Muscle layer of duodenum (tissue), 2 donors: ENCODE measurements at regions not wholly inside any gene's neighbourhood (a gene's known extent, or its start where the extent isn't known, plus 50 kb on each side); places are given as distances from the start of the nearest gene placed in this dataset.

ENCODE experiments used
- H3K27ac ChIP-seq: one replicate; pipeline ENCODE4 v1.7.0; 2013; ENCODE audit warnings: mild to moderate bottlenecking, low read length
- H3K27me3 ChIP-seq: one replicate; pipeline ENCODE4 v1.7.0; 2013; ENCODE audit warnings: low read depth, mild to moderate bottlenecking, control low read depth, low read length
- H3K36me3 ChIP-seq, 2 donors: one replicate each; pipeline ENCODE4 v1.7.0; 2013; ENCODE audit warnings: low read length in 2 of 2, control low read depth in 1 of 2, mild to moderate bottlenecking in 1 of 2; ENCODE audit not compliant: insufficient read depth in 2 of 2, control insufficient read depth in 1 of 2
- H3K4me1 ChIP-seq, 2 donors: one replicate each; pipeline ENCODE4 v1.7.0; 2013; ENCODE audit warnings: low read length in 2 of 2, mild to moderate bottlenecking in 2 of 2, control low read depth in 1 of 2, moderate library complexity in 1 of 2; ENCODE audit not compliant: insufficient read depth in 2 of 2, control insufficient read depth in 1 of 2
- H3K4me3 ChIP-seq, 2 donors: one replicate each; pipeline ENCODE4 v1.7.0; 2013; ENCODE audit warnings: low read length in 2 of 2, low read depth in 1 of 2, mild to moderate bottlenecking in 1 of 2
- H3K9me3 ChIP-seq, 2 donors: one replicate each; pipeline ENCODE4 v1.7.0; 2013; ENCODE audit warnings: low read length in 2 of 2, control low read depth in 1 of 2, mild to moderate bottlenecking in 1 of 2; ENCODE audit not compliant: control insufficient read depth in 1 of 2
- donor health status: healthy.

DNA sequence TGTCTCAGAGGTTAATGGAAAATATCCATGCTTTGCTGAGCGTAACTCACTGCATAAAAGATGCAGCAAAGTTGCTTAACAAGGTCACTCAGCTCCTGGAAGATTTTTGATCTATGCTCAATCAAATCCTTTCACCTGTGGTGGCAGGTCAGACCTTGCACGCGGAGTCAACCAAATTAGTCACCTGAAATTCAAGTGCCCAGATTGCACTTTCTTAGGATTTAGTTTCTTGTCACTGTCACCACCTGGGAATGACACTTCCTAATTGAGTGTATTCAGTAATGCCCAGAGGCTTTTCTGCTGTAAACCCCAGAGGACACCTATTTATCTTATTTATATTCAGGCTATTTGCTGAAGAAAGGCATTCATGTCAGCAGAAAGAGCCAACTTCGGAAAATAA lies 215.8 kb upstream of the SMIM31 start:
- Histone ChIP-seq H3K27ac (no peak overlapping the region), H3K9me3 (peaks cover 0 to 9% of the 10 kb centered on the region in 2 donors), H3K36me3 (no peaks in the 10 kb centered on the region), H3K4me1 (no peaks in the 10 kb centered on the region), H3K27me3 (no peaks in the 10 kb centered on the region), H3K4me3 (no peak overlapping the region)

GRCh38 chr4:164540987-164541386 lies 212.9 kb upstream of the SMIM31 start:
- H3K4me1 ChIP-seq, result no peaks in the 10 kb centered on the region
- H3K9me3 ChIP-seq, result peaks cover 0 to 9% of the 10 kb centered on the region in 2 donors

GRCh38 chr4:164542431-164542830 lies 211.5 kb upstream of the SMIM31 start:
- no peaks in the 10 kb centered on the region for H3K4me1 ChIP-seq
- H3K27ac ChIP-seq, result no peak overlapping the region
- peaks cover 0 to 9% of the 10 kb centered on the region in 2 donors for H3K9me3 ChIP-seq
- H3K4me3 ChIP-seq, result no peak overlapping the region
- H3K36me3 ChIP-seq, result no peaks in the 10 kb centered on the region
- no peaks in the 10 kb centered on the region for H3K27me3 ChIP-seq

More at GRCh38 chr4:164540987-164541386, 212.9 kb upstream of the SMIM31 start:
- Histone ChIP-seq H3K36me3 (no peaks in the 10 kb centered on the region), H3K27me3 (no peaks in the 10 kb centered on the region), H3K27ac (no peak overlapping the region), H3K4me3 (no peak overlapping the region)

DNA sequence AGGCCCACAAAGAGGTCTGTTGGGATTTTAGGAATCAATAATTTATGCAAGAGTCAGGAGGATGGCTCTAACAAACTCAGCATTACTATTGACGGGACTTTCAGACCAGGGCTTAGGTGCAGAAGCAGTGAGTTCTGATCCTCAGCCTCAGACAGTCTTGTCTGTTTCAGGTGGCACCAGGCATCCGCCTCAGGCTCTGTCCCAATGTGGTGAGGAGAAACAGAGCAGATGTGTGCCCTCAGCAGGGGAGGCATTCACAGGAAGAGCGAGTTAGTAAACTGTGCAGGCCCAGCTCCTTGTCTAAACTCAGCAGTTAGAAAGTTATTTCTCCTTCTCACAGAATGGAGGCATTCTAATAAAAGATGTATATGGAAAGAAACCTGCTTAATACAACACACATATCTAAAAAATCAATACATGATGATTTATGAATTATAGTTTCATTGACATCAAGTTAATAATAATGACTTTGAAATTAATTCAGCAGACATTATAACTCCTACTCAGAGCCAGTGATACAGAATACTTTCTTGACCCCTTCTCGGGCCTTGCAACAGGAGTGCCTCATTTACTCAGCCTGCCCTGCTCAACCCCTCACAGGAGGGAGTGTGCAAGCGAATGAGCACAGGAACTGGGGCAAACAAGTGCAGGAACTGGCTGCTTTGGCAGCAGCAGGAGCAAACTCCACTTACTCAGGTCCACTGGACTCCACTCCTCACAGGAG lies 202.8 kb upstream of the SMIM31 start:
- Histone ChIP-seq H3K36me3 (no peaks in the 10 kb centered on the region), H3K9me3 (peaks cover 0 to 8% of the 10 kb centered on the region in 2 donors), H3K27ac (no peak overlapping the region), H3K27me3 (no peaks in the 10 kb centered on the region), H3K4me3 (no peak overlapping the region), H3K4me1 (no peaks in the 10 kb centered on the region)

GRCh38 chr4:164551713-164552040 lies 202.3 kb upstream of the SMIM31 start:
- Histone ChIP-seq H3K9me3 (peaks cover 0 to 8% of the 10 kb centered on the region in 2 donors), H3K27ac (no peak overlapping the region), H3K4me1 (no peaks in the 10 kb centered on the region), H3K36me3 (no peaks in the 10 kb centered on the region), H3K27me3 (no peaks in the 10 kb centered on the region), H3K4me3 (no peak overlapping the region)

GRCh38 chr4:164571593-164572390 lies 182.1 kb upstream of the SMIM31 start:
- no peak overlapping the region for H3K4me3 ChIP-seq
- H3K36me3 ChIP-seq, result no peaks in the 10 kb centered on the region

GRCh38 chr4:164572877-164573279 lies 181.1 kb upstream of the SMIM31 start:
- H3K27ac ChIP-seq, result no peak overlapping the region
- no peaks in the 10 kb centered on the region for H3K4me1 ChIP-seq
- H3K27me3 ChIP-seq, result no peaks in the 10 kb centered on the region
- peaks cover 0 to 2% of the 10 kb centered on the region in 2 donors for H3K9me3 ChIP-seq
- H3K4me3 ChIP-seq, result no peak overlapping the region
- no peaks in the 10 kb centered on the region for H3K36me3 ChIP-seq

More at GRCh38 chr4:164571593-164572390, 182.1 kb upstream of the SMIM31 start:
- no peaks in the 10 kb centered on the region for H3K27me3 ChIP-seq
- H3K27ac ChIP-seq, result no peak overlapping the region
- H3K9me3 ChIP-seq, result peaks cover 0 to 2% of the 10 kb centered on the region in 2 donors
- no peaks in the 10 kb centered on the region for H3K4me1 ChIP-seq

DNA sequence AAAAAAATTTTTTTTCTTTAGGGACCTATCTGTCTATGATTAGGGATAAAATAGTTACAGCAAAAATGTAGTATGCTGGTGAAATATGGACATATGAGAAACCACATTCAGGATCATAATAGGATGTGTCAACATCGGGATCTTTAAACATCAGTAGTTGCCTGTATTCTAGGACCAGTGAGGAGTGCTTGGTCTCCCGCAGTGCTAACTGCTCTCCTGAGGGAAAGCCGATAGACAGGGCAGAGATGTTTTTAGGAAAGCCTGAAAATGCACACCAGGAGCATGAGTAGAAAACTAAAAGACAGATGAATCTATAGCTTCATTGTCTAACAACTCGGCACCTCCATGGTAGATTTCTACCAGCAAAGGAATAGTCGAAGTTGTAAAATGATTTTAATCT lies 178.1 kb upstream of the SMIM31 start:
- Histone ChIP-seq H3K36me3 (no peaks in the 10 kb centered on the region), H3K4me3 (no peak overlapping the region), H3K4me1 (no peaks in the 10 kb centered on the region), H3K27me3 (no peaks in the 10 kb centered on the region), H3K27ac (no peak overlapping the region), H3K9me3 (peaks cover 0 to 2% of the 10 kb centered on the region in 2 donors)

GRCh38 chr4:164579270-164579942 lies 174.5 kb upstream of the SMIM31 start:
- Histone ChIP-seq H3K36me3 (no peaks in the 10 kb centered on the region), H3K9me3 (peaks cover 0 to 4% of the 10 kb centered on the region in 2 donors), H3K27ac (no peak overlapping the region), H3K4me1 (no peaks in the 10 kb centered on the region), H3K4me3 (no peak overlapping the region), H3K27me3 (no peaks in the 10 kb centered on the region)

DNA sequence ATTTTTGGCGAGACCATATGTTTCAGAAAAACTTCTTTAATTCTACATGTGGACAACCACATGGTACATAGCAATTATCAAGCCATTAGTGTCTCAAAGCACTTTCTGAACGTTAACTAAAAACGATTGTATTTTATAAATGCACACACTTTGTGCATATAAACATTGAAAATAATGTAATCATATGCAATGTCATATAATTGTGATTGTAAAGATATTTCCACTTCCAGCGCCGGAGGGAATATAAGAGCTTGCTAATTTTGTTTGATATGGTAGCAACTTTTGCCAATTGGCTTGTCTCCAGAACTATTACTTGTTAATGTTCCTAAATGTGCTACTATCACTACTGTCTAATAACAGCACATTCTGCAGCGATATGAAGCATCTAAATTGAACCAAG lies 162.3 kb upstream of the SMIM31 start:
- Histone ChIP-seq H3K36me3 (no peaks in the 10 kb centered on the region), H3K9me3 (no peaks in the 10 kb centered on the region), H3K4me1 (no peaks in the 10 kb centered on the region), H3K27me3 (no peaks in the 10 kb centered on the region), H3K27ac (no peak overlapping the region), H3K4me3 (no peak overlapping the region)

DNA sequence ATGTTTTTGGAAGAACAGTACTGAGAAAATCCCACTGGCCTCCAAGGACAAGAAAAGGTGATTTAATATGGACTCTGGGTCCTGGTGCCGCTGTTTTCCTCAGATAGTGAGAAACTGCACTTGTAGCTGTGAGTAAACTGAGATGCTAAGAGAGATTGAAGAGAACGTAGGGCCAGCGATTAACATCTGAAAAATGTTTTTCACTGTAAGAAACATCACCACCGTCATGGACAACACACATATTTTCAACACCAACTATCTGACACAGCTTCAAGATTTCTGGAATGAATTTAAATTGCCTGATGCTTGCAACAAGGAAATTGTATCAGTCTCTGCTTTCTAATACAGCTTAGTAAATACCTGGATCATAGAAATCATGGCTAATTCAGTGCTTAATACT lies 158.2 kb upstream of the SMIM31 start:
- Histone ChIP-seq H3K36me3 (no peaks in the 10 kb centered on the region), H3K4me3 (no peak overlapping the region), H3K27ac (no peak overlapping the region), H3K4me1 (no peaks in the 10 kb centered on the region), H3K9me3 (no peaks in the 10 kb centered on the region), H3K27me3 (no peaks in the 10 kb centered on the region)
